Putamen (tissue), 1 donor: ENCODE measurements at regions not wholly inside any gene's neighbourhood (a gene's known extent, or its start where the extent isn't known, plus 50 kb on each side); places are given as distances from the start of the nearest gene placed in this dataset.
"Not testable (repeated sequence)": the region's sequence is repeated elsewhere in the genome, so short reads cannot be mapped to it uniquely, and the experiment has no call there.

Source experiments
- DNase-seq: peaks from one replicate; pipeline ENCODE4 v3.0.0-alpha.2; 2016; ENCODE audit warnings: low spot score

GRCh38 chr16:50449800-50450199 is 81.0 kb upstream of the BRD7 start:
- no peak for DNase-seq

DNA sequence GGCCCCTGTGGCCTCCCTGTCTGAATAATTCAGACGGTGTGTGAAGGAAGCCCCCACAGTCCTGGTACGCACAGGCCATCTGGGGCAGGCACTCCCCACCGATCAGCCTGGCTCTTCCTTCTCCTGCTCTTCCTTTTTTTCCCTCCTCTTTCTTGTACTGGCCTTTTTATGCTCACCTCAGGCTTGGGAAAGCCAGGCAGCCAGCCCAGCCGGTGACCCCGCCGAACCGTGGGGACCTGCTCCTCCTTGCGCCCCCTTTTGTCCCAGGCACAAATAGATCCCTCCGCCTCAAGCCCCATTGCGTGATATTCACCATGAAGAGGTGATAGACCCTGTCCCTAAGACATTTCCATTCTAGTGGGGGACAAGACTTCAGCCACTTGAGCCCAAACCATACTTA is 80.2 kb upstream of the BRD7 start:
- no peak for DNase-seq

DNA sequence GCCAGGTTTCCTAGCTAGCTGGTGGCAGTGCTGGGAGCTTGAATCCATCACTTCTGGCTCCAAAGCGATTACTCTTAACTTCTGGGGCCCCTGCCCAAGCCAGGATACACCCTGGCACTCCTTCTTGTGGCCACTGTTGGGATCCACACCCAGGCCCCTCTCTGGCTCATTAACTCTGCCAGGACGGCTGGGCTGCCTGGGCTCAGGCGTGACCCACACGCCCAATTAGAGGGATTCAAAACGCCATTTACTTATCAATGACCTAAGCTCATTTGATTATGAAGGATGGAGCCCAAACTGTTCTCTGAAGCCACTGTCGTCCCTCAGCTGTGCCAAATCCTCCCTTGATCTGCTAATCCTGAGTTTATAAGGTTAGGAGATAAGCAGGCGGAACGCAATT is 79.7 kb upstream of the BRD7 start:
- no peak for DNase-seq

DNA sequence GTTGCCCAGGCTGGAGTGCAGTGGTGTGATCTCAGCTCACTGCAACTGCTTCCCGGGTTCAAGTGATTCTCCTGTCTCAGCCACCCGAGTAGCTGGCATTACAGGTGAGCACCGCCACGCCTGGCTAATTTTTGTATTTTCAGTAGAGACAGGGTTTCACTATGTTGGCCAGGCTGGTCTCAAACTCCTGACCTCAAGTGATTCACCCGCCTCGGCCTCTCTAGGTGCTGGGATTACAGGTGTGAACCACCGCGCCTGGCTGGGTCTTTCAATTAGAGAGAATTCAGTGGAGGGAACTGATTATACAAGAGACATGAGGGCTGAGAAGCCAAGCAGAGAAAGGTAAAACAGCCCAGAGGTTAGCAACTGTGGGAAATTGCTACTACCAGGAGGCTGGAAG is 78.6 kb upstream of the BRD7 start:
- not testable (repeated sequence) for DNase-seq

- no peak for DNase-seq
Observed at GRCh38 chr16:50446861-50447260, 78.1 kb upstream of the BRD7 start.

DNA sequence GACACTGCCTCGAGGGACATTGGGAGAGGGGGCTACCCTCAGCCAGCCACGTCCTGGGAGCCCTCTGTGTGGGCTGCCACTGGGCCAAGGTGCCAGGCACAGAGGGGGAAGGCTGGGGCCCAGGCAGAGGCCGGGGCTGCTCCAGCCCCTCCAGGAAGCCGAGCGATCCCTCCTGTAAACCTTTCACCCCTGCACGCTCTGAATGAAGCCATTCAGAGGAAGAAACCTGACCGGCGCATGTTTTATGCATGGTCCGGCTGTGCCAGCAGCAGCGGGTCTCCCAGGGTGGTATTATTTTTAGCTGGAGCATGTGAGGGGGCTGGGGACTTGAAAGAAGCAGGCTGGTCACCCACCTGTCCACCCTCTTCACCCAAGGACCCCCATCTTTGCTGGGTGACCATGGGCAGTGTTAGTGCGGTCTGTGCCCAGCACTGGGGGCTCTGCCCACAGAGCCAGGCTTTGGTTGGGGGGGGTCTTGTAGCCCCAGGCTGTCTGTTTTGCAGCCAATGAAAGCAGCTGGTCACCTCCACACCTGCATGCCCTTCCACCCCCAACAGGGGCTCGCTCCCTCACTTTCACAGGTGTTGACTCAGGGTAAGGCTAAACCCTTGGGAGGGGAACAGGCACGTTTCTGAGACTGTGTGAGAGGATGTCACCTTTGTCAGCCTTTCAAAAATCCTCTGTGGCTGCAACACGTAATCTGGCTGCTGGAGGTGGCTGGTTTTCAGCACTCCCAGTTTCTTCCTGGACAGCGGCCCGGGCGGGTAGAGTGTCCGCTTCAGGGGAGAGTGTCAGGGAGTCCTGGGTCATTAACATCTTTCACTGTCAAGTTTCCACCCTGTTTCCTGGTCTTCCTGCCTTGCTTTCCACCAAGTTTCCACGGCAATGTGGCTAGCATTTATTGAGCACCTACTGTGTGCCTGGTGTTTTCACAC is 77.1 kb upstream of the BRD7 start:
- DNase-seq, result no peak

DNA sequence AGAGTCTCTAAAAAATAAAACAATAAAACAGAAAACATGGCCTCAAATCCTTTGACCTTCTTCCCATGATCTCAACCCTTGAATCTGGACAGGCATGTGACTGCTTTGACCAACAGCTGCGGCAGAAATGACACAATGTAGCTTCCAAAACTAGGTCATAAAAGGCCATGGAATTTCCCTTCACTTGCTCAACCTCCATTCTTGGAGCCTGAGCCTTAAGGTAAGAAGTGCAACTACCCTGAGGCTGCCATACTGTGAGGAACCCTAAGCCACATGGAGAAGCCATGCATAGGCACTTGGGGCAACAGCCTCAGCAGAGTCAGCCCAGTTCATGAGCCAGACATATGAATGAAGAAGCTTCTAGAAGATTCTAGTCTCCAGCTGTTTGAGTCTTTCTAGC is 75.7 kb upstream of the BRD7 start:
- no peak for DNase-seq

DNA sequence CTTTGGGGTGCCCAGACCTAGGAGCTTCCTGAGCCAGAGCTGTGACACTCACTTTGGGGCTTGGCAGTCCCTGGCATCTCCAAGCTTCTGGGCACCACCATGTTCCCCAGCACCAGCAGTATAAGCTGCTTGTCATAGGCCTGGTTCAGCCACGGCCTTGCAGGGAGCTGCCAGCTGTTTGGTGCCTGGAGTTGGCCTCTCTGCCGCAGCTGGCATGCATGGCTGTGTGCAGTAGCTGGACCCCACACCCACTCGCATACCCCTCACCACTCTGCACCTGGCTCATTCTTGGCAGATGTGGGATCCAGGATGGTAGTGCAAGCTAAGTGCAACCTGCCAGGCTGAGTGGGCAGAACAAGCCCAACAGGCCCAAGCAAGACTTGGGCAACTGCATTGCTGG is 73.4 kb upstream of the BRD7 start:
- DNase-seq, result no peak

- no peak for DNase-seq
Observed at GRCh38 chr16:50441486-50442157, 72.8 kb upstream of the BRD7 start.

GRCh38 chr16:50440991-50441390 is 72.2 kb upstream of the BRD7 start:
- DNase-seq, result no peak

- DNase-seq, result no peak
Observed at GRCh38 chr16:50440531-50440930, 71.7 kb upstream of the BRD7 start.

DNA sequence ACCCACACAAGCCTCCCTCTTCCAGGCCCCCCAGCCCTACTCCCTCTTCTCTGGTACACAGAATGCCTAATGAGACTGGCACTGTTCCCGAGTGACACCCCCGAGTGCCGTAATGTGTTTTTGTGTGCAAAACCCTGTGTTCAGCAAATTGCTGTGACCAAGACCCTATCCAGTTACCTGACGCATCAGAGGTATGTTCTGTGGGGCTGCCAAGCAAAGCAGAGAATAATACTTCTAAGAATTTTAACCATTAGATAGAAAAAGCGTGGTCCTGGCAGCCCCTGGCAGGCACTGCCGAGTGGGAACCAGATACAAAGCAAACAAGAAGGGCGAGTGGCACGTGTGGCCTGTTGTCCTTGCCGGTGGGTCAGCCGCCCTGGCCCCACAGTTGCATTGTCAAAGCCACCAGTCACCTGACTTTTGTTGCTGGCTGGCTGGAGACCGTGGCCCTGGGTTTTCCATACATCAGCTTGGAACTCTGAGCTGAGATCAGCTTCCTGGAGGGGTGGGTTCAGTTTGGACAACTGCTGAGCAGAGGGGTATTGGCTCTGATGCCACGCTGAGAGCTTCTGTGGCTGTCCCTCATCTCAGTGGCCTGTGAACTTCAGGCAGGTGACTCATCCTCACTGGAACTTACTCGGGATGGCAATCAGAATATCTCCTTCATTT is 69.1 kb upstream of the BRD7 start:
- DNase-seq, result no peak

GRCh38 chr16:50436271-50436670 is 67.5 kb upstream of the BRD7 start:
- DNase-seq, result no peak

DNA sequence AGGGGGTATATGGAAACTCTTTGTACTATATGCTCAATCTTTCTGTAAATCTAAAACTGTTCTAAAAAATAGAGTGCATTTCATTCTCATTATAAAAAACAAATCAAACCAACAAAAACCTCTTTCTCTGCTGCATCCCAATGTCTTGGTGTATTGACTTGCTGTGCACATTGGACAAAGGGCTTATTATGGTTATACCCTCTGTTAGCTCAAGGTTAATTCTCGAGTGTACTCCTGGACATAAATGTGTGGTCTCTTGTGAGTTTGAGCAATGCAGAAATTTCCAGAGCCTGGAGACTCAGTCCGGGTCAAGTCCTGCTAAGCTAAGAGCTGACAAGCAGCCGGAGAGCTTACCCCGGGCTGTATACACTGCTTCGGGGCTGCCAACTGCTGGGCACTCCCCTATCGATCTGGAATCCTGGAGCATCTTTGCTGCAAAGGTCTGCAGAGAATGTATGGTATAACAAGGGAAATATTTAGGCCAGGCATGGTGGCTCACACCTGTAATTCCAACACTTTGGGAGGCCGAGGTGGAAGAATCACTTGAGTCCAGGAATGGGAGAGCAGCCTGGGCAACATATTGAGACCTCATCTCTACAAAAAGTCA is 66.2 kb upstream of the BRD7 start:
- DNase-seq, result no peak

- no peak for DNase-seq
Observed at GRCh38 chr16:50430076-50430475, 61.3 kb upstream of the BRD7 start.

GRCh38 chr16:50428742-50429141 is 60.0 kb upstream of the BRD7 start:
- no peak for DNase-seq

DNA sequence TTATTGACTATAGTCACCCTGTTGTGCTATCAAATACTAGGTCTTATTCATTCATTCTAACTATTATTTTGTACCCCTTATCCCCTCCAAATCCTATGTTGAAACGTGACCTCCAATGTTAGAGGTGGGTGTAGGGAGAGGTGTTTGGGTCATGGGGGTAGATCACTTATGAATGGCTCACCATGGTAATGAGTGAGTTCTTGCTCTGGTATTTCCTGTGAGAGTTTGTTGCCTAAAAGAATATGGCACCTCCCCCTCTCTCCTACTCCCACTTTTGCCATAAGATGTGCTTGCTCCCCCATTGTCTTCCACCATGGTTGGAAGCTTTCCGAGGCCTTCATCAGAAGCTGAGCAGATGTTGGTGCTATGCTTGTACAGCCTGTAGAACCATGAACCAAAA is 59.3 kb upstream of the BRD7 start:
- no peak for DNase-seq

DNA sequence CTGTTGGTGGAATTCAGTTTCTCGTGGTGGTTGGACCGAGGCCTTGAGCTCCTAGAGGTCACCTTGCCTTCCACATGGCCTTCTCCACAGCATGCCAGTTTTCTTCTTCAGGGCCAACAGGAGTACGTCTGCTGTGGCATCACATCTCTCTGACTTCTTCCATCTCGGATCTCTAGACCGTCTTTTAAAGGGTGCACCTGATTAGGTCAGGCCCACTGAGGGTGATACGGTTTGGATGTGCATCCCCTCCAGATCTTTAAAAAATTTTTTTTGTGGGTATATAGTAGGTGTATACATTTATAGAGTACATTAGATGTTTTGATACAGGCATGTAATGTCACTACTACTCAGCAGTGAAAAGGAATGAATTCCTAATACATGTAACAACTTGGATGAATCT is 58.3 kb upstream of the BRD7 start:
- DNase-seq, result no peak

- no peak for DNase-seq
Observed at GRCh38 chr16:50425648-50426047, 56.9 kb upstream of the BRD7 start.

- DNase-seq, result no peak
Observed at GRCh38 chr16:50425044-50425443, 56.3 kb upstream of the BRD7 start.

DNA sequence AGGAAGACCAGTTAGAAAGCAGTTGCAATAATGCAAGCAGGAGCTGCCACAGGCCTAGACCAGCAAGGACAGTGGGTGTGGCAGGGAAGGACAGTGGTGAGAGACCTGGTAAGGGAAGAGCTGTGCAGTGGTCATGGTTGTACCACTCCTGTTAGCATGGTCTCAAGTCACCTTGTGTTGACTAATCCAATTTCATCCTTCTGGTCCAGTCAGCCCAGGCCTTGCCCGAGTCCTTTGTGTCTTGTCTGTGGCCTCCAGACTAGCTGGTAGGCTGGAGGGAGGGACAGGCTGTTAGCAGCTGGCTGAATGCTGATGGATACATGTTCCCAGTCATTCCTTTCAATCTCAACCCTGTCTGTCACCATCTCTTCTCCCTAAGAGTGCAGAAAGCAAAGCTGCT is 54.1 kb upstream of the BRD7 start:
- no peak for DNase-seq

GRCh38 chr16:50419116-50419515 is 50.3 kb upstream of the BRD7 start:
- no peak for DNase-seq
